ENCODE measurements at regions not wholly inside any gene's neighbourhood (a gene's known extent, or its start where the extent isn't known, plus 50 kb on each side); places are given as distances from the start of the nearest gene placed in this dataset.

DNA sequence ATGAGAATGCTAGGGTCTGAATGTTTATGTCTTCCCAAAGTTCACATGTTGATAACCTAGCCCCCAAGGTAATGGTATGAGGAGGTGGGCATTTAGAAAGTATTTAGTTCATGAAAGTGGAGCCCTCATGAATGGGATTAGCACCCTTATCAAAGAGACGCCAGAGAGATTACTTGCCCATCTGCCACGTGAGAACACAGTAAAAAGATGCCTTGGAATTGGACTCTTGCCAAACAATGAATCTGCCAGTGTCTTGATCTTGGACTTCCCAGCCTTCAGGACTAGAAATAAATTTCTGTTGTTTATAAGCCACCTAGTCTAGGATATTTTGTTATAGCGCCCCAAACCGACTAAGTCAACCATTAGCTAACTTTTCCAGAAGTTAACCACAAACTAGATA is 92.0 kb upstream of the SLC38A4 start:
- no peaks in the 10 kb centered on the region for H3K4me1 Mint-ChIP-seq (ENCODE audit: low read depth)
- H3K36me3 Mint-ChIP-seq (ENCODE audit: low read depth), result no peaks in the 10 kb centered on the region
- H3K27ac Mint-ChIP-seq, result no peak overlapping the region
- DNase-seq (ENCODE audit: low spot score), result no peak
- H3K9me3 Mint-ChIP-seq, result no peaks in the 10 kb centered on the region
- H3K27me3 Mint-ChIP-seq (ENCODE audit: low read depth), result peaks cover 1% of the 10 kb centered on the region
- no peak overlapping the region for H3K4me3 Mint-ChIP-seq (ENCODE audit: low read depth)
- intact Hi-C loops (cut with micrococcal nuclease), result no loop called here

DNA sequence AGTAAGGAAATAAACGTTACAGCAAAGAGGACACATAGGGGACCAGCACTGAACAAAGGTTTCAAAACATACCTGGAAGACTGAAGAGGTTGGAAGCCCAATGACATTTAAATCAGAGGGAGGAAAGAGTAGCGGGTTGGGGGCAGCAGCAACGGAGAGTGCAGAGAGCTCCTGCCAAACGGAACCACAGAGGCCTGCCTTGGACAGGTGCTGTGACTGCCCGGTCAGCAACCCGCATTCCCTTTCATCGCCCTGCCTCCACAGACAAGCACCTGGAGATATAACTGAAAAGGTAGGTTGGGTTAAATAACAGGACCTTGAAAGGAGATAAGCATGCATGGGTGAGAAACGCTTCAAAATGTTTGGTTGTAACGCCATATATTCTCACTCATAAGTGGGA is 92.8 kb upstream of the SLC38A4 start:
- H3K27ac Mint-ChIP-seq, result no peak overlapping the region
- no peaks in the 10 kb centered on the region for H3K36me3 Mint-ChIP-seq (ENCODE audit: low read depth)
- H3K27me3 Mint-ChIP-seq (ENCODE audit: low read depth), result peaks cover 1% of the 10 kb centered on the region
- DNase-seq (ENCODE audit: low spot score), result no peak
- H3K9me3 Mint-ChIP-seq, result no peaks in the 10 kb centered on the region
- no peak overlapping the region for H3K4me3 Mint-ChIP-seq (ENCODE audit: low read depth)
- H3K4me1 Mint-ChIP-seq (ENCODE audit: low read depth), result no peaks in the 10 kb centered on the region
- intact Hi-C loops (cut with micrococcal nuclease), result no loop called here

GRCh38 chr12:46919666-46920400 is 94.0 kb upstream of the SLC38A4 start:
- Mint-ChIP-seq H3K36me3 (ENCODE audit: low read depth) (no peaks in the 10 kb centered on the region), H3K4me3 (ENCODE audit: low read depth) (no peak overlapping the region), H3K4me1 (ENCODE audit: low read depth) (no peaks in the 10 kb centered on the region), H3K27ac (no peak overlapping the region), H3K27me3 (ENCODE audit: low read depth) (peaks cover 3% of the 10 kb centered on the region), H3K9me3 (no peaks in the 10 kb centered on the region)
- intact Hi-C loops (cut with micrococcal nuclease), result no loop called here
- no peak for DNase-seq (ENCODE audit: low spot score)

DNA sequence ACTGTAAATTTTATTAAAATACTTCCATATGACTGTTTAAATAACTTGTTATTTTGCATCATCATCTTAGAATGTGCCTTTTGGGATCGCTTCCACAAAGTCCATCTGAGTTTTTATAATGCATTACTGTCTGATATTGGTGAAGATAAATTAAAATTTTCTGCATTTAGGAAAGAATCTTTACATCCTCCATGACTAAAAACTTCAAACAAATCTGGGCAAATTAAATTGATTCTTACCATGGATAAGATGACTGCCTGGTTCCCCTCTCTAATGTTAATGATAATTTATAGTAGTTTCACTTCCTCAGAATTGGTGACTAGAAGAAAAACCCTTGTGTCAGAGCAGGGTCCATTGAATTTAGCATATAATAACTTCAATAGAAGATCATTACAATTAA is 94.7 kb upstream of the SLC38A4 start:
- DNase-seq (ENCODE audit: low spot score), result no peak
- H3K27me3 Mint-ChIP-seq (ENCODE audit: low read depth), result peaks cover 3% of the 10 kb centered on the region
- H3K27ac Mint-ChIP-seq, result no peak overlapping the region
- no peaks in the 10 kb centered on the region for H3K9me3 Mint-ChIP-seq
- intact Hi-C loops (cut with micrococcal nuclease), result no loop called here
- no peak overlapping the region for H3K4me3 Mint-ChIP-seq (ENCODE audit: low read depth)
- no peaks in the 10 kb centered on the region for H3K36me3 Mint-ChIP-seq (ENCODE audit: low read depth)
- H3K4me1 Mint-ChIP-seq (ENCODE audit: low read depth), result no peaks in the 10 kb centered on the region

DNA sequence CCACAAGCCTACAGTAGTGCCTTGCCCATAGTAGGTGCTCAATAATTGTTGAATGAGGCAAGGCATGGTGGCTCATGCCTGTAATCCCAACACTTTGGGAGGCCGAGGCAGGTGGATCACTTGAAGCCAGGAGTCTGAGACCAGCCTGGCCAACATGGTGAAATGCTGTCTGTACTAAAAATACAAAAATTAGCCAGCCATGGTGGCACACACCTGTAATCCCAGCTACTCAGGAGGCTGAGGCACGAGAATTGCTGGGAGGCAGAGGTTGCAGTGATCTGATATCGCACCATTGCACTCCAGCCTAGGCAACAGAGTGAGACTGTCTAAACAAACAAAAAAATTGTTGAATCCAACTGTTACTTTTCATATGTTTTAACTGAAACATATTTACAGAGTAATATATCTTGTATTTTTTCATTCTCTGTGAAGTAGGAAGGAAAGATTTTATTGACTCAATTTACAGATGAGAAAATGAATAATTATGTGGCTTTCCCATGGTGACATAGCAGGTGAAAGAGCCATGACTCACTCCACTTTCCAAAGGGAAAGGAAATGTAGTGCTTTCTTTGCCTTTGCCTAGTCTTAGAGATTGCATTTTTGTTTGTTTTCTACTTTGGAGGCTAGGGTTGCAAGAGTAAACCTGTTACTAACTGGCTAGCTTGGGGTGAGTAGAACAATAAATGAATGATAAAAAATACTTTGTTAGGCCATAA is 95.4 kb upstream of the SLC38A4 start:
- intact Hi-C loops (cut with micrococcal nuclease), result no loop called here
- H3K36me3 Mint-ChIP-seq (ENCODE audit: low read depth), result no peaks in the 10 kb centered on the region
- H3K27me3 Mint-ChIP-seq (ENCODE audit: low read depth), result peaks cover 3% of the 10 kb centered on the region
- no peak for DNase-seq (ENCODE audit: low spot score)
- no peak overlapping the region for H3K27ac Mint-ChIP-seq
- no peak overlapping the region for H3K4me3 Mint-ChIP-seq (ENCODE audit: low read depth)
- H3K4me1 Mint-ChIP-seq (ENCODE audit: low read depth), result no peaks in the 10 kb centered on the region
- H3K9me3 Mint-ChIP-seq, result no peaks in the 10 kb centered on the region

DNA sequence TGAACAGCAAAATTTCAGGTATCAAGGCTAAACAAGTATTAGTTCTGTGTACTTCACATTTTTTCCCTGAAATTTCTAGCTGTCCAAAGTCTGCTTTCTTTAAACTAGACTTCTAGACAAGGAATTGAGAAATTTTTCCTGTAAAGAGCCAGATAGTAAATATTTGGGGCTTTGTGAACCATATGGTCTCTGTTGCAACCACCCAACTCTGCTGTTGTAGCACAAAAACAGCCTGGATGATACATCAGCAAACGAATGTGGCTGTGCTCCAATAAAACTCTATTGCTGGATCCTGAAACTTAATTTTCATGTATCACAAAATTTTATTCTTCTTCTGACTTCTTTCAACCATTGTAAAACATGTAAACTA is 96.0 kb upstream of the SLC38A4 start:
- no peak overlapping the region for H3K4me3 Mint-ChIP-seq (ENCODE audit: low read depth)
- H3K4me1 Mint-ChIP-seq (ENCODE audit: low read depth), result no peaks in the 10 kb centered on the region
- peaks cover 3% of the 10 kb centered on the region for H3K27me3 Mint-ChIP-seq (ENCODE audit: low read depth)
- intact Hi-C loops (cut with micrococcal nuclease), result no loop called here
- H3K9me3 Mint-ChIP-seq, result no peaks in the 10 kb centered on the region
- no peak for DNase-seq (ENCODE audit: low spot score)
- no peaks in the 10 kb centered on the region for H3K36me3 Mint-ChIP-seq (ENCODE audit: low read depth)
- no peak overlapping the region for H3K27ac Mint-ChIP-seq

DNA sequence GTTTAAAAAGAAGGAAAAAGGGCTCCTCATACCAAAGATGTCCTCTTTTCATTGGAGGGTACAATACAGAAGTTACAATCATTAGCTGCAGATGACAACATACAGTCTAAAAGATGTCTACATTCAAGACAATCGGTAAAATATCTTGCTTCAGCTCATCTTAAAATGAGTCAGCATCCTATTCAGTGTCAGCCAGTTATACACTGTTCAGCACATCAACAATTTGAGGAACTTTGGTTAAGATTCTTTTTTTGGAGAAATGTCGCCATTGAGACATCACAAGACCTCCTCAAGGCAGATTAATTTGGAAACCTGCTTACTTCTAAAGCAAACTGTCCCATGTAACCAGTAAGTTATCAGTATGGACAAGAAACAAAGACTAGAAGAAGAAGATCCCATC is 100.7 kb upstream of the SLC38A4 start:
- H3K4me1 Mint-ChIP-seq (ENCODE audit: low read depth), result no peaks in the 10 kb centered on the region
- DNase-seq (ENCODE audit: low spot score), result no peak
- intact Hi-C loops (cut with micrococcal nuclease), result no loop called here
- no peaks in the 10 kb centered on the region for H3K36me3 Mint-ChIP-seq (ENCODE audit: low read depth)
- H3K4me3 Mint-ChIP-seq (ENCODE audit: low read depth), result no peak overlapping the region
- H3K27me3 Mint-ChIP-seq (ENCODE audit: low read depth), result peaks cover 6% of the 10 kb centered on the region
- no peak overlapping the region for H3K27ac Mint-ChIP-seq
- no peaks in the 10 kb centered on the region for H3K9me3 Mint-ChIP-seq

DNA sequence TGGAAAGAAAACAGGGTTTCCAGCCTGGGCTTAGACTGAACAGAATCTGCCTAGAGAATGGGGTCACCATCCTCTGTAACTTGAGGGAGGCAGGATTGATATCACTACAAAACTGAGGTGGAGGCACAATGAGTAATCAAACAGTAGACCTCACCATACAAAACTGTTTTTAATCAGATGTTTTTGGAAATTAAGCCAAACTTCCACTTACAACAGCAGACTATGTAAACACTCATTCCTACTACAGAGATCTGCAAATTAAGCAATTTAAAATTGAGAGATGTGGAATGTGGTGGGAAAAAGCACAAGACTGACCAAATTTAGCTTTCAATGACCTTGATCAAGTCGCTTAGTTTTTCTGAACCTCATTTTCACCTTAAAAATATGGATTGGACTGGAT is 104.3 kb upstream of the SLC38A4 start:
- no peak overlapping the region for H3K27ac Mint-ChIP-seq
- DNase-seq (ENCODE audit: low spot score), result no peak
- H3K36me3 Mint-ChIP-seq (ENCODE audit: low read depth), result no peaks in the 10 kb centered on the region
- no peaks in the 10 kb centered on the region for H3K4me1 Mint-ChIP-seq (ENCODE audit: low read depth)
- intact Hi-C loops (cut with micrococcal nuclease), result no loop called here
- H3K27me3 Mint-ChIP-seq (ENCODE audit: low read depth), result peaks cover 22% of the 10 kb centered on the region
- H3K4me3 Mint-ChIP-seq (ENCODE audit: low read depth), result no peak overlapping the region
- H3K9me3 Mint-ChIP-seq, result no peaks in the 10 kb centered on the region

GRCh38 chr12:46933947-46934346 is 108.2 kb upstream of the SLC38A4 start:
- H3K27ac Mint-ChIP-seq, result no peak overlapping the region
- intact Hi-C loops (cut with micrococcal nuclease), result no loop called here
- H3K4me3 Mint-ChIP-seq (ENCODE audit: low read depth), result no peak overlapping the region
- H3K9me3 Mint-ChIP-seq, result no peaks in the 10 kb centered on the region
- DNase-seq (ENCODE audit: low spot score), result no peak
- peaks cover 42% of the 10 kb centered on the region for H3K27me3 Mint-ChIP-seq (ENCODE audit: low read depth)
- H3K36me3 Mint-ChIP-seq (ENCODE audit: low read depth), result no peaks in the 10 kb centered on the region
- no peaks in the 10 kb centered on the region for H3K4me1 Mint-ChIP-seq (ENCODE audit: low read depth)

- H3K9me3 Mint-ChIP-seq, result no peaks in the 10 kb centered on the region
- intact Hi-C loops (cut with micrococcal nuclease), result no loop called here
- no peak overlapping the region for H3K4me3 Mint-ChIP-seq (ENCODE audit: low read depth)
- no peak for DNase-seq (ENCODE audit: low spot score)
- no peaks in the 10 kb centered on the region for H3K36me3 Mint-ChIP-seq (ENCODE audit: low read depth)
- no peak overlapping the region for H3K27ac Mint-ChIP-seq
- peaks cover 39% of the 10 kb centered on the region for H3K27me3 Mint-ChIP-seq (ENCODE audit: low read depth)
- no peaks in the 10 kb centered on the region for H3K4me1 Mint-ChIP-seq (ENCODE audit: low read depth)
Measured at GRCh38 chr12:46934374-46935111, 108.7 kb upstream of the SLC38A4 start.

DNA sequence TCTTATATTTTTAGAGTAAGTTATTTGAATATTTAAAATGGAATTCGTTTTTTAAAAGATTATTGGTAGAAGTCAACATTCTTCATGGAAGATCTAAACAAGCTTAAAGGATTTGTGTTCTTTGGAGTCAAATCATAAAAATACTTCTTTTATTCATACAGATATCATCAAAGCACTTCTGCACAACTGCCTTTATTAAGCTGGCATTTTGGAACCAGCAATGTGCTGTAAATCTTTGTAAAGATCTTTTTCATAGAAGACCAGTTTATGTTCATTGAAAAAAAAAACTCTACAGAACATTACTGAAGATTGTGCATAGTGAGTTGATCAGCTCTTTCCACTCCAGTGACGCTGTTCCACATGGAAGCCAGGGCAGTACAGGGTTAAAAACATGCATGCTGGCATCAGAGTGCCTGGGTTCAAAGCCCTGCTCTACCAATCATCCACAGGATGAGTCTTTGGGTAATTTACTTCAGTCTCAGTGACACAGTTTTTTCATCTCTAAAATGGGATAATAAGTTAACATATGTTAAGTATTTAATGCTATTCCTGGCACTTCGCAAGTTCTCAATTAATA is 109.6 kb upstream of the SLC38A4 start:
- Mint-ChIP-seq H3K36me3 (ENCODE audit: low read depth) (no peaks in the 10 kb centered on the region), H3K27me3 (ENCODE audit: low read depth) (peaks cover 39% of the 10 kb centered on the region), H3K27ac (no peak overlapping the region), H3K4me1 (ENCODE audit: low read depth) (no peaks in the 10 kb centered on the region), H3K4me3 (ENCODE audit: low read depth) (no peak overlapping the region), H3K9me3 (no peaks in the 10 kb centered on the region)
- intact Hi-C loops (cut with micrococcal nuclease), result no loop called here
- DNase-seq (ENCODE audit: low spot score), result no peak

- no peak for DNase-seq (ENCODE audit: low spot score)
- no peak overlapping the region for H3K4me3 Mint-ChIP-seq (ENCODE audit: low read depth)
- H3K36me3 Mint-ChIP-seq (ENCODE audit: low read depth), result no peaks in the 10 kb centered on the region
- no peaks in the 10 kb centered on the region for H3K9me3 Mint-ChIP-seq
- no peak overlapping the region for H3K27ac Mint-ChIP-seq
- no peaks in the 10 kb centered on the region for H3K4me1 Mint-ChIP-seq (ENCODE audit: low read depth)
- intact Hi-C loops (cut with micrococcal nuclease), result no loop called here
- peaks cover 39% of the 10 kb centered on the region for H3K27me3 Mint-ChIP-seq (ENCODE audit: low read depth)
Measured at GRCh38 chr12:46936042-46936441, 110.2 kb upstream of the SLC38A4 start.

All from activated T-helper 2 cell treated with anti-CD3 and anti-CD28 coated beads, Interferon-gamma antibody, Interleukin-2, Interleukin-4, amounts not matched to agents 10 μg/mL and 5 μg/mL and 100 μg/mL, durations not matched to agents 14 hours and 24 hours and 36 hours (primary cell).